GM23338 (cell line): ENCODE measurements at regions not wholly inside any gene's neighbourhood (a gene's known extent, or its start where the extent isn't known, plus 50 kb on each side); places are given as distances from the start of the nearest gene placed in this dataset.

Experiments
- ATAC-seq: fragments of 200-7000 bp; cut with Tn5 transposase; 3 replicates; pipeline ENCODE4 v1.9.1; 2020
- DNase-seq: peaks from one replicate; pipeline ENCODE4 v3.0.0-alpha.2; 2015; ENCODE audit warnings: low spot score
- H2AFZ ChIP-seq: fragments of 200-600 bp; sonication (generic); 2 replicates; pipeline ENCODE4 v1.8.0; 2016; ENCODE audit warnings: antibody characterized with exemption, mild to moderate bottlenecking, moderate library complexity
- H3F3A ChIP-seq: fragments of 200-600 bp; sonication (generic); replicated peaks from 2 replicates; pipeline ENCODE4 v1.8.0; 2017; ENCODE audit warnings: antibody characterized with exemption, mixed run types, low read depth
- H3K27ac ChIP-seq: fragments of 200-600 bp; sonication (generic); 2 replicates; pipeline ENCODE4 v1.6.1; 2016; ENCODE audit warnings: low read depth
- H3K27me3 ChIP-seq: fragments of 200-600 bp; sonication (generic); 2 replicates; pipeline ENCODE4 v1.8.0; 2016; ENCODE audit warnings: mild to moderate bottlenecking, mixed run types, moderate library complexity; ENCODE audit not compliant: insufficient read depth
- H3K36me3 ChIP-seq: fragments of 200-600 bp; sonication (generic); 2 replicates; pipeline ENCODE4 v1.8.0; 2016; ENCODE audit warnings: mild to moderate bottlenecking; ENCODE audit not compliant: insufficient read depth
- H3K4me1 ChIP-seq: fragments of 200-600 bp; sonication (generic); 2 replicates; pipeline ENCODE4 v1.8.0; 2016; ENCODE audit warnings: mild to moderate bottlenecking, moderate library complexity; ENCODE audit not compliant: insufficient read depth
- H3K4me2 ChIP-seq: fragments of 200-600 bp; sonication (generic); 2 replicates; pipeline ENCODE4 v1.7.1; 2017; ENCODE audit warnings: mixed run types
- H3K4me3 ChIP-seq: fragments of 200-600 bp; sonication (generic); 2 replicates; pipeline ENCODE4 v1.6.1; 2016; ENCODE audit warnings: mixed run types
- H3K79me2 ChIP-seq: fragments of 200-600 bp; sonication (generic); replicated peaks from 2 replicates; pipeline ENCODE4 v1.8.0; 2017; ENCODE audit warnings: mild to moderate bottlenecking; ENCODE audit not compliant: insufficient read depth
- H3K9me2 ChIP-seq: fragments of 200-600 bp; sonication (generic); 2 replicates; pipeline ENCODE4 v1.8.0; 2017; ENCODE audit not compliant: insufficient read depth
- H4K20me1 ChIP-seq: fragments of 200-600 bp; sonication (generic); replicated peaks from 2 replicates; pipeline ENCODE4 v1.8.0; 2017; ENCODE audit warnings: mild to moderate bottlenecking; ENCODE audit not compliant: insufficient read depth
- H3K27ac Mint-ChIP-seq: 2 replicates; pipeline ENCODE4 v1.8.0; 2020; ENCODE audit warnings: inconsistent platforms, mild to moderate bottlenecking, moderate library complexity, mixed read lengths
- H3K27me3 Mint-ChIP-seq: 3 replicates; pipeline ENCODE4 v1.8.0; 2022; ENCODE audit warnings: low read depth, mild to moderate bottlenecking, moderate library complexity, mixed read lengths, inconsistent platforms; ENCODE audit not compliant: insufficient read depth, poor library complexity
- H3K36me3 Mint-ChIP-seq: 3 replicates; pipeline ENCODE4 v1.8.0; 2021; ENCODE audit warnings: low read depth, mild to moderate bottlenecking, inconsistent platforms, moderate library complexity, mixed read lengths
- H3K4me1 Mint-ChIP-seq: 3 replicates; pipeline ENCODE4 v1.8.0; 2020; ENCODE audit warnings: mild to moderate bottlenecking, inconsistent platforms, mixed read lengths
- H3K4me3 Mint-ChIP-seq: 3 replicates; pipeline ENCODE4 v1.8.0; 2021; ENCODE audit warnings: moderate library complexity, mild to moderate bottlenecking, inconsistent platforms, mixed read lengths
- H3K9me3 Mint-ChIP-seq: 3 replicates; pipeline ENCODE4 v1.8.0; 2020; ENCODE audit warnings: moderate library complexity, mild to moderate bottlenecking, inconsistent platforms, mixed read lengths
- CTCF ChIP-seq, 2 experiments: fragments of 200-600 bp in 1 of 2; sonication (generic) in 1 of 2; conservative IDR thresholded peaks; 2 replicates each; pipeline versions ENCODE4 v1.5.1 to v1.6.1; 2016 to 2017; ENCODE audit warnings: antibody characterized with exemption in 2 of 2, low read depth in 2 of 2, mild to moderate bottlenecking in 2 of 2, moderate library complexity in 1 of 2
- ETS1 ChIP-seq: IDR thresholded peaks from 2 replicates; pipeline ENCODE4 v1.6.1; 2016; ENCODE audit warnings: antibody characterized with exemption
- EZH2phosphoT487 ChIP-seq: fragments of 200-600 bp; sonication (generic); IDR thresholded peaks from one replicate; pipeline ENCODE4 v1.8.1; 2018; ENCODE audit warnings: antibody characterized with exemption; ENCODE audit not compliant: unreplicated experiment
- JUNB ChIP-seq: IDR thresholded peaks from one replicate; pipeline ENCODE4 v1.6.1; 2016; ENCODE audit warnings: antibody characterized with exemption; ENCODE audit not compliant: unreplicated experiment
- POLR2AphosphoS5 ChIP-seq: IDR thresholded peaks from 2 replicates; pipeline ENCODE4 v1.6.1; 2016; ENCODE audit warnings: antibody characterized with exemption, low read depth
- REST ChIP-seq: IDR thresholded peaks from one replicate; pipeline ENCODE4 v1.6.1; 2018; ENCODE audit warnings: antibody characterized with exemption; ENCODE audit not compliant: unreplicated experiment
- STAT1 ChIP-seq: IDR thresholded peaks from one replicate; pipeline ENCODE4 v1.6.1; 2016; ENCODE audit warnings: antibody characterized with exemption; ENCODE audit not compliant: unreplicated experiment
- ZNF114 ChIP-seq: fragments of 250-450 bp; sonication (Bioruptor Pico); IDR thresholded peaks from 2 replicates; pipeline ENCODE4 v1.5.0; 2020; ENCODE audit warnings: mild to moderate bottlenecking, moderate library complexity
- ZNF331 ChIP-seq: fragments of 250-450 bp; sonication (Bioruptor Pico); IDR thresholded peaks from 2 replicates; pipeline ENCODE4 v1.5.0; 2020; ENCODE audit warnings: low read depth, mild to moderate bottlenecking, moderate library complexity
- ZNF462 ChIP-seq: fragments of 250-450 bp; sonication (Bioruptor Pico); IDR thresholded peaks from 2 replicates; pipeline ENCODE4 v1.5.0; 2020; ENCODE audit warnings: mild to moderate bottlenecking, moderate library complexity

- peaks cover 3% of the 10 kb centered on the region; the same call in 1 of the 2 replicates for H3K9me2 ChIP-seq
- no peaks in the 10 kb centered on the region for H3F3A ChIP-seq
- H3K4me1 ChIP-seq = no peaks in the 10 kb centered on the region
- no peak for ATAC-seq
- Mint-ChIP-seq H3K27me3 (peaks cover 1% of the 10 kb centered on the region), H3K27ac (no peak overlapping the region), H3K4me1 (peaks cover 10% of the 10 kb centered on the region), H3K9me3 (no peaks in the 10 kb centered on the region; the same call in 2 of the 3 replicates), H3K4me3 (no peak overlapping the region), H3K36me3 (no peaks in the 10 kb centered on the region; the same call in 2 of the 3 replicates)
- no peaks in the 10 kb centered on the region for H4K20me1 ChIP-seq
- TF ChIP-seq CTCF (conservative IDR thresholded peaks at IDR 0.05; ENCODE audit: low read depth in 2 of 2) = no peak
- no peak for TF ChIP-seq ETS1
- TF ChIP-seq ZNF331 (CRISPR knock-in tag) = no peak
- TF ChIP-seq POLR2AphosphoS5 = no peak
- no peak for TF ChIP-seq JUNB
- no peak for TF ChIP-seq EZH2phosphoT487
- no peak overlapping the region for H3K27ac ChIP-seq
- H3K79me2 ChIP-seq = no peaks in the 10 kb centered on the region
- no peak overlapping the region for H3K4me3 ChIP-seq
- no peak for DNase-seq
- H3K36me3 ChIP-seq = no peaks in the 10 kb centered on the region
- H3K27me3 ChIP-seq = no peaks in the 10 kb centered on the region
- no peak overlapping the region for H3K4me2 ChIP-seq
- H2AFZ ChIP-seq = no peak overlapping the region
Measured at GRCh38 chr2:492178-492577, 185.0 kb downstream of the TMEM18 start.

GRCh38 chr2:489838-490237 is 187.4 kb downstream of the TMEM18 start:
- H3K27ac Mint-ChIP-seq = no peak overlapping the region
- H3K27me3 ChIP-seq = no peaks in the 10 kb centered on the region
- TF ChIP-seq ZNF462 (CRISPR knock-in tag) (no peak), JUNB (no peak), REST (no peak), ZNF114 (CRISPR knock-in tag) (no peak), STAT1 (no peak)

More at GRCh38 chr2:489838-490237, 187.4 kb downstream of the TMEM18 start:
- H3K27me3 Mint-ChIP-seq = no peaks in the 10 kb centered on the region
- DNase-seq (no peak), ATAC-seq (no peak)
- Histone ChIP-seq H3K9me2 (peaks cover 3% of the 10 kb centered on the region; the same call in 1 of the 2 replicates), H3K4me1 (no peaks in the 10 kb centered on the region), H3K36me3 (no peaks in the 10 kb centered on the region), H3K4me3 (no peak overlapping the region), H2AFZ (no peak overlapping the region), H4K20me1 (no peaks in the 10 kb centered on the region), H3K4me2 (no peak overlapping the region), H3K27ac (no peak overlapping the region), H3F3A (no peaks in the 10 kb centered on the region), H3K79me2 (no peaks in the 10 kb centered on the region)
- H3K36me3 Mint-ChIP-seq = no peaks in the 10 kb centered on the region; the same call in 2 of the 3 replicates
- H3K4me3 Mint-ChIP-seq = no peak overlapping the region
- no peaks in the 10 kb centered on the region for H3K9me3 Mint-ChIP-seq
- peaks cover 9% of the 10 kb centered on the region for H3K4me1 Mint-ChIP-seq
